Parathyroid adenoma (tissue), 2 donors: ENCODE measurements at regions not wholly inside any gene's neighbourhood (a gene's known extent, or its start where the extent isn't known, plus 50 kb on each side); places are given as distances from the start of the nearest gene placed in this dataset.

Experiments used
- H2AFZ ChIP-seq: fragments of 300-600 bp; sonication (generic); one replicate; pipeline ENCODE4 v1.7.0; 2017; ENCODE audit warnings: antibody characterized with exemption, mild to moderate bottlenecking
- H3K27ac ChIP-seq: fragments of 300-600 bp; sonication (generic); one replicate; pipeline ENCODE4 v1.7.0; 2017
- H3K27me3 ChIP-seq: fragments of 300-600 bp; sonication (generic); one replicate; pipeline ENCODE4 v1.7.0; 2017; ENCODE audit warnings: low read length; ENCODE audit not compliant: control insufficient read depth, insufficient read depth
- H3K36me3 ChIP-seq: fragments of 300-600 bp; sonication (generic); one replicate; pipeline ENCODE4 v1.7.0; 2017; ENCODE audit warnings: low read length; ENCODE audit not compliant: control insufficient read depth, insufficient read depth
- H3K4me1 ChIP-seq: fragments of 300-600 bp; sonication (generic); one replicate; pipeline ENCODE4 v1.7.0; 2017; ENCODE audit warnings: control low read depth
- H3K4me2 ChIP-seq: fragments of 300-600 bp; sonication (generic); one replicate; pipeline ENCODE4 v1.7.0; 2017; ENCODE audit warnings: low read length
- H3K4me3 ChIP-seq: fragments of 300-600 bp; sonication (generic); one replicate; pipeline ENCODE4 v1.7.0; 2017; ENCODE audit warnings: low read depth, low read length
- H3K79me2 ChIP-seq: fragments of 300-600 bp; sonication (generic); one replicate; pipeline ENCODE4 v1.7.0; 2017; ENCODE audit warnings: control low read depth
- H3K9ac ChIP-seq: fragments of 300-600 bp; sonication (generic); one replicate; pipeline ENCODE4 v1.7.0; 2017; ENCODE audit warnings: mild to moderate bottlenecking
- H3K9me3 ChIP-seq: fragments of 300-600 bp; sonication (generic); one replicate; pipeline ENCODE4 v1.7.0; 2017; ENCODE audit warnings: low read length; ENCODE audit not compliant: control insufficient read depth
- TF ChIP-seq, protein P1 (sequence below): fragments of 300-600 bp; sonication (generic); IDR thresholded peaks from one replicate; pipeline ENCODE4 v1.7.0; 2017; ENCODE audit warnings: antibody characterized with exemption, mild to moderate bottlenecking
- donor health status: primary hyperparathyroidism.

DNA sequence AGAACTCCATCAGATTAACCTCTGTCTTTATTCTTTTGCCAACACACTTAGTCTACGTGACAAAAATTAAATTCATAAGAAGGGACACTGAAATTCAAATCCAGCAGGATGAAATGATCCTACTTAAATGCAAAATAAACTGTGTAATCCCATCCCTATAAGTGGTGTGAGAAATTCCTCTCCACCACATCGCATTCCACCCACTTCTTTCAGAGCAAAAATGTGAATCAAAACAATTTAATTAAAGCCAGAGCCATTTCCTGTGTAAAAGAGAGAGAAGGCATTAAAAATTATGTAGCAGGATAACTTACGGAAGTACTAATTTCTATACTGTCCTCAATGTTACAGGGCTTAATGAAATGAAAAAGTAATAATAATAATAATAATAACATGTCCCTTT is 844.3 kb downstream of the GALC start:
- Histone ChIP-seq H3K36me3 (no peaks in the 10 kb centered on the region), H2AFZ (no peak overlapping the region), H3K4me1 (no peaks in the 10 kb centered on the region), H3K79me2 (no peaks in the 10 kb centered on the region), H3K4me3 (no peak overlapping the region), H3K9ac (no peak overlapping the region), H3K27me3 (no peaks in the 10 kb centered on the region), H3K4me2 (no peak overlapping the region), H3K27ac (no peak overlapping the region), H3K9me3 (no peaks in the 10 kb centered on the region)
- TF ChIP-seq, protein P1, sequence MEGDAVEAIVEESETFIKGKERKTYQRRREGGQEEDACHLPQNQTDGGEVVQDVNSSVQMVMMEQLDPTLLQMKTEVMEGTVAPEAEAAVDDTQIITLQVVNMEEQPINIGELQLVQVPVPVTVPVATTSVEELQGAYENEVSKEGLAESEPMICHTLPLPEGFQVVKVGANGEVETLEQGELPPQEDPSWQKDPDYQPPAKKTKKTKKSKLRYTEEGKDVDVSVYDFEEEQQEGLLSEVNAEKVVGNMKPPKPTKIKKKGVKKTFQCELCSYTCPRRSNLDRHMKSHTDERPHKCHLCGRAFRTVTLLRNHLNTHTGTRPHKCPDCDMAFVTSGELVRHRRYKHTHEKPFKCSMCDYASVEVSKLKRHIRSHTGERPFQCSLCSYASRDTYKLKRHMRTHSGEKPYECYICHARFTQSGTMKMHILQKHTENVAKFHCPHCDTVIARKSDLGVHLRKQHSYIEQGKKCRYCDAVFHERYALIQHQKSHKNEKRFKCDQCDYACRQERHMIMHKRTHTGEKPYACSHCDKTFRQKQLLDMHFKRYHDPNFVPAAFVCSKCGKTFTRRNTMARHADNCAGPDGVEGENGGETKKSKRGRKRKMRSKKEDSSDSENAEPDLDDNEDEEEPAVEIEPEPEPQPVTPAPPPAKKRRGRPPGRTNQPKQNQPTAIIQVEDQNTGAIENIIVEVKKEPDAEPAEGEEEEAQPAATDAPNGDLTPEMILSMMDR: no peak

DNA sequence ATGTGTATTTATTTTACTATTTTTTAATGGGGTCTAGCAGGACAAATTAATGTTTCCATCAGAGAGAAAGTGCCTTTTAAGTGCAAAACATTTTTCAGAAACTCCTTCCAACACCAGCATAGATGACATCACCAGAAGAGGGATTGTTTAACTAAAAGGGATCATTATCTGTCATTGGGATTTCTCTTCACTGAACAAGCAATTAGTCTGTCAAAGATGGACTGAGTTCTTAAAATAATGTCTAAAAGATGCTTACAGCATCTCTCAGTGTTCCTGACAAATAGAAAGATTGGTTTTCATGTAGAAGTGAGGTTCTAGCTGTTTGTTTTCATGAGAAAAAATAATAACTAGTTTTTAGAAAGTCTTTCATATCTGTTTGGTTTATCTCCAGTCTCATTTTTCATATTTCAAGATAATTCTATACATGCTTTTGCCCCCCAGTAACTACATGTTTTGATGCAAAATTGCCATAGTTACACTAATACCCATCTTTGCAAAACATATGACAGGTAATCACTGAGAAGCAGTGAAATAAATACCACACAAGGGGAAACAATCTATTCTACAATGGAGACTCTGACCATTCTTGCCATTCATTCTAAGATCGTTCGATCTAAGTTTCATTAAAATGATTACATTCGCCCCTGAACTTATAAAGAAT is 850.3 kb downstream of the GALC start:
- Histone ChIP-seq H3K27me3 (no peaks in the 10 kb centered on the region), H3K4me1 (no peaks in the 10 kb centered on the region), H3K79me2 (no peaks in the 10 kb centered on the region), H3K9ac (no peak overlapping the region), H3K36me3 (no peaks in the 10 kb centered on the region), H3K9me3 (no peaks in the 10 kb centered on the region), H2AFZ (no peak overlapping the region), H3K4me2 (no peak overlapping the region), H3K4me3 (no peak overlapping the region), H3K27ac (no peak overlapping the region)
- TF ChIP-seq, protein P1: no peak

DNA sequence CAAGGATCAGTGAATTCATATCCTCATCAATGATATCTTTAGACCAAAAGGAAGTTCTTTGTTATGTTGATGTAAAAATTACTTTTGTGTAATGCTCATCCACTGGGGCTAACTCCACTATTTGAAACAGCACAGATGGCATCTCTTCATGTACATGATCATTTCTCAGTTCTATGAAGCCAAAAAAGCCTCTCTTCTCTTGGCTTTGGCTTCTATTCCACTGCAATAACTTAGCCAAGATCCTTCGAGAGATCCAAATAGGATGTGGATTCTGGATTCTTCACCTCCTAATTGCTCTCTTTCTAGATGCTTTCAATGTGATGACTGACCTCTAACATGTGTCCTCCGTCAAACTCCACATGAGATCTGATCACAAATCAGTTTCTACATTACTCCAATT is 851.2 kb downstream of the GALC start:
- no peak overlapping the region for H3K4me3 ChIP-seq
- TF ChIP-seq, protein P1: no peak
- H3K9ac ChIP-seq: no peak overlapping the region
- no peak overlapping the region for H3K27ac ChIP-seq
- H3K27me3 ChIP-seq: no peaks in the 10 kb centered on the region
- no peak overlapping the region for H2AFZ ChIP-seq
- H3K36me3 ChIP-seq: no peaks in the 10 kb centered on the region
- no peaks in the 10 kb centered on the region for H3K4me1 ChIP-seq
- no peaks in the 10 kb centered on the region for H3K79me2 ChIP-seq
- no peak overlapping the region for H3K4me2 ChIP-seq
- H3K9me3 ChIP-seq: no peaks in the 10 kb centered on the region

DNA sequence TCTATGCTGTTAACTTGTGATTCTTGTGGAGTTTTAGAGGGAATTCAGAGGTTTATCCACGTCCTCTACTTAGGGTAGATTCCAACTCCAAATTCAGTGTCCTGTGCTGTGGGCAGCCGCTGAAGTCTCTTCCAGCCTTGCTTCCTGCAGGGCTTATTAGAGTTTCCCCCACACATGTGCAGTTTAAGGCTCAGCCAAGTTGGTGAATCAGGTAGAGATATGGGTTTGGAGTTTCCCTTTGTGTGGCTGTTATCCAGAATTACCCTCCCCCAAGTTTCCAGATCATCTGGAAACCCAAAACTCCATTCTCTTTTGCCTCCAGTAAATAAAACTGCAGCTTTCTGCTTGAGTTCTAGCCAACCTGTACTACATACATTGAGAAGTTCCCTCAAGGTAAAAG is 853.7 kb downstream of the GALC start:
- Histone ChIP-seq H3K9me3 (no peaks in the 10 kb centered on the region), H2AFZ (no peak overlapping the region)
- TF ChIP-seq, protein P1: no peak

More for the DNA sequence above, 853.7 kb downstream of the GALC start:
- no peak overlapping the region for H3K27ac ChIP-seq
- H3K36me3 ChIP-seq: no peaks in the 10 kb centered on the region
- H3K4me2 ChIP-seq: no peak overlapping the region
- no peaks in the 10 kb centered on the region for H3K79me2 ChIP-seq
- no peaks in the 10 kb centered on the region for H3K4me1 ChIP-seq
- H3K27me3 ChIP-seq: no peaks in the 10 kb centered on the region
- H3K4me3 ChIP-seq: no peak overlapping the region
- H3K9ac ChIP-seq: no peak overlapping the region
